ENCODE measurements at regions not wholly inside any gene's neighbourhood (a gene's known extent, or its start where the extent isn't known, plus 50 kb on each side); places are given as distances from the start of the nearest gene placed in this dataset.

DNA sequence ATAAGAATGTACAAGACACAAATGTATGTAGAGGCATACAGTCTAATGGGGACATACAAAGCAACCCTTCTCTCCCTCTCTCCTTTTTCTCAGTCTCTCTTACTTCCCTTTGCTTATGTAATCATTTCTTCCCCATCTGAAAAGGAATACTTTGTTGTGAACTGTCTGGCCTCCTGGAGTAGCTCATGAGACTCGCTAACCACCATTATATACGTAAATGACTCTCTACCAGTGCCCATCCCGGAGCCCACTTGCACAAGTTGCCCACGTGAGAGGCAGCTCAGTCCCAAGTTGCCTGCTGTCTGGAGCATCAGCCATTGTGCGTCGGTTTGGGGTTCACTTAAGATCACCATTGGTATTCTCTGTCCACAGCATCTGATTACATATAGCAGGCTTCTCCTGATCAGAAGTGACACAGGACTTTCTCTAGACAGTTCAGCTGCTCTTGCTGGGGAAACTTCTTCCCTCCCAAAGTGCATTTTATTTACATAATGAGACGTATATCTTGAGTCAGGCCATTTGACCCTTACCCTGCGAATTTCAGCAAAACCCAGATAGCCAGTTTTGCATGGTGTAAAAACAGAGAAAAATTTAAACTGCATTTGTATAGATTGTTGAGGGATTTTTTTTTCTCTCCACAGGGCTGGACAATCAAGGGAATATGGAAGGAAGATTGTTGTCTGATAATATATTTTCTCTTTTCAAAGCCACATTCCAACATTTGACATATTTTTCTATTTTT lies 220.7 kb upstream of the EGLN3 start:
- intact Hi-C loops (cut with micrococcal nuclease): no loop called here
- Histone ChIP-seq H3K9ac (ENCODE audit: low read length) (no peak overlapping the region), H3K27me3 (replicated peaks in 1 of 4; ENCODE audit: control extremely low read depth in 1 of 4, control insufficient read depth in 3 of 4, insufficient read depth in 4 of 4, low read length in 3 of 4) (no peaks in the 10 kb centered on the region), H3K27ac (ENCODE audit: low read length in 2 of 2) (no peak overlapping the region), H3K4me1 (ENCODE audit: control insufficient read depth in 2 of 2, insufficient read depth in 2 of 2, low read length in 2 of 2) (peaks cover 7% of the 10 kb centered on the region in 2 donors), H3K79me2 (ENCODE audit: control insufficient read depth, insufficient read depth, low read length) (no peaks in the 10 kb centered on the region), H2AFZ (ENCODE audit: insufficient read depth, low read depth, low read length, poor library complexity, severe bottlenecking) (no peak overlapping the region), H4K20me1 (ENCODE audit: control insufficient read depth, insufficient read depth, low read length, poor library complexity, severe bottlenecking) (no peaks in the 10 kb centered on the region), H3K4me3 (ENCODE audit: control extremely low read depth in 1 of 5, extremely low read depth in 1 of 5, insufficient read depth in 1 of 5, low read depth in 2 of 5, low read length in 4 of 5) (no peak overlapping the region), H3K4me2 (replicated peaks; ENCODE audit: low read depth, low read length, poor library complexity, severe bottlenecking) (no peak overlapping the region), H3K36me3 (replicated peaks in 1 of 2; ENCODE audit: control extremely low read depth in 1 of 2, control insufficient read depth in 1 of 2, extremely low read depth in 1 of 2, insufficient read depth in 2 of 2, low read length in 1 of 2) (no peaks in the 10 kb centered on the region), H3K9me3 (ENCODE audit: control extremely low read depth in 1 of 3, control insufficient read depth in 2 of 3, insufficient read depth in 1 of 3, low read length in 2 of 3) (no peaks in the 10 kb centered on the region)
- H3K4me3 Mint-ChIP-seq: no peak overlapping the region
- WGBS (ENCODE audit: insufficient coverage): 93% methylated on average over 6 of the region's 8 CpGs
- no peak for DNase-seq
- H3K4me1 Mint-ChIP-seq: peaks cover 10% of the 10 kb centered on the region
- peaks cover 7% of the 10 kb centered on the region for H3K27me3 Mint-ChIP-seq
- TF ChIP-seq, protein P1, sequence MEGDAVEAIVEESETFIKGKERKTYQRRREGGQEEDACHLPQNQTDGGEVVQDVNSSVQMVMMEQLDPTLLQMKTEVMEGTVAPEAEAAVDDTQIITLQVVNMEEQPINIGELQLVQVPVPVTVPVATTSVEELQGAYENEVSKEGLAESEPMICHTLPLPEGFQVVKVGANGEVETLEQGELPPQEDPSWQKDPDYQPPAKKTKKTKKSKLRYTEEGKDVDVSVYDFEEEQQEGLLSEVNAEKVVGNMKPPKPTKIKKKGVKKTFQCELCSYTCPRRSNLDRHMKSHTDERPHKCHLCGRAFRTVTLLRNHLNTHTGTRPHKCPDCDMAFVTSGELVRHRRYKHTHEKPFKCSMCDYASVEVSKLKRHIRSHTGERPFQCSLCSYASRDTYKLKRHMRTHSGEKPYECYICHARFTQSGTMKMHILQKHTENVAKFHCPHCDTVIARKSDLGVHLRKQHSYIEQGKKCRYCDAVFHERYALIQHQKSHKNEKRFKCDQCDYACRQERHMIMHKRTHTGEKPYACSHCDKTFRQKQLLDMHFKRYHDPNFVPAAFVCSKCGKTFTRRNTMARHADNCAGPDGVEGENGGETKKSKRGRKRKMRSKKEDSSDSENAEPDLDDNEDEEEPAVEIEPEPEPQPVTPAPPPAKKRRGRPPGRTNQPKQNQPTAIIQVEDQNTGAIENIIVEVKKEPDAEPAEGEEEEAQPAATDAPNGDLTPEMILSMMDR (IDR thresholded peaks at IDR 0.05): no peak
- no peak for TF ChIP-seq EZH2 (IDR thresholded peaks at IDR 0.05; ENCODE audit: borderline replicate concordance, insufficient read depth, low read depth, low read length, poor library complexity, severe bottlenecking)
- H3K9me3 Mint-ChIP-seq (ENCODE audit: insufficient read depth): no peaks in the 10 kb centered on the region
- ChIA-PET CTCF (no interaction called here), POLR2A (no interaction called here)
- no peak overlapping the region for H3K27ac Mint-ChIP-seq
- no peak for ATAC-seq (ENCODE audit: low read depth)

DNA sequence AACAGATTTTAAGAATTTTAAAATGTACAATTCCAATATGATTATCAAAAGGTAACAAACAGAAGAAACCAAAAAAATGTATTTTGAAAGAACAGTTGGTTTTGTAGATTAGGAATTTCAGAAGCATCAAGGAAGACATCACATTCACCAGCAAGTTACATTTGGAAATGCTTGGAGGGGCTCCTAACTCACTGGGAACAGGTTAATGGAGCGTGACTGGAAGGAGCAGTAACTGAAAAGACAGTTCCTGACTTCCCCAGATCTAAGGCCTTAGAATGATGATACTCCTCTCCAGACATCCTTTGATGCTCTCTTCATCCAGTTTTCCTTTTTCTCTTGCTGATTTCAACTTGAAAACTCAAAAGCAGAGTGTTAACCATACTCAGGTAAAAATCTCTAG lies 220.0 kb upstream of the EGLN3 start:
- Histone ChIP-seq H3K9ac (ENCODE audit: low read length) (no peak overlapping the region), H3K9me3 (ENCODE audit: control extremely low read depth in 1 of 3, control insufficient read depth in 2 of 3, insufficient read depth in 1 of 3, low read length in 2 of 3) (no peaks in the 10 kb centered on the region), H3K27ac (ENCODE audit: low read length in 2 of 2) (no peak overlapping the region), H3K79me2 (ENCODE audit: control insufficient read depth, insufficient read depth, low read length) (no peaks in the 10 kb centered on the region), H3K27me3 (replicated peaks in 1 of 4; ENCODE audit: control extremely low read depth in 1 of 4, control insufficient read depth in 3 of 4, insufficient read depth in 4 of 4, low read length in 3 of 4) (no peaks in the 10 kb centered on the region), H2AFZ (ENCODE audit: insufficient read depth, low read depth, low read length, poor library complexity, severe bottlenecking) (no peak overlapping the region), H3K4me2 (replicated peaks; ENCODE audit: low read depth, low read length, poor library complexity, severe bottlenecking) (no peak overlapping the region), H3K36me3 (replicated peaks in 1 of 2; ENCODE audit: control extremely low read depth in 1 of 2, control insufficient read depth in 1 of 2, extremely low read depth in 1 of 2, insufficient read depth in 2 of 2, low read length in 1 of 2) (no peaks in the 10 kb centered on the region), H4K20me1 (ENCODE audit: control insufficient read depth, insufficient read depth, low read length, poor library complexity, severe bottlenecking) (no peaks in the 10 kb centered on the region), H3K4me1 (ENCODE audit: control insufficient read depth in 2 of 2, insufficient read depth in 2 of 2, low read length in 2 of 2) (peaks cover 5% of the 10 kb centered on the region in 2 donors), H3K4me3 (ENCODE audit: control extremely low read depth in 1 of 5, extremely low read depth in 1 of 5, insufficient read depth in 1 of 5, low read depth in 2 of 5, low read length in 4 of 5) (no peak overlapping the region)
- TF ChIP-seq, protein P1 (IDR thresholded peaks at IDR 0.05): no peak
- TF ChIP-seq EZH2 (IDR thresholded peaks at IDR 0.05; ENCODE audit: borderline replicate concordance, insufficient read depth, low read depth, low read length, poor library complexity, severe bottlenecking): no peak
- no peak for DNase-seq
- Mint-ChIP-seq H3K27ac (no peak overlapping the region), H3K9me3 (ENCODE audit: insufficient read depth) (no peaks in the 10 kb centered on the region), H3K27me3 (peaks cover 11% of the 10 kb centered on the region), H3K4me1 (peaks cover 5% of the 10 kb centered on the region), H3K4me3 (no peak overlapping the region)
- intact Hi-C loops (cut with micrococcal nuclease): no loop called here
- POLR2A ChIA-PET: no interaction called here
- CTCF ChIA-PET: no interaction called here
- ATAC-seq (ENCODE audit: low read depth): no peak
- WGBS (ENCODE audit: insufficient coverage): 88% methylated on average over 1 of the region's 1 CpG
